ENCODE measurements at regions not wholly inside any gene's neighbourhood (a gene's known extent, or its start where the extent isn't known, plus 50 kb on each side); places are given as distances from the start of the nearest gene placed in this dataset.

- TF ChIP-seq EZH2 (IDR thresholded peaks at IDR 0.05; ENCODE audit: borderline replicate concordance, low read length) (no peak), CTCF (IDR thresholded peaks at IDR 0.05; ENCODE audit: low read length) (no peak)
These were observed 55.5 kb upstream of the PIK3C3 start for GRCh38 chr18:41899535-41899934.
